RWPE2 (cell line): ENCODE measurements at regions not wholly inside any gene's neighbourhood (a gene's known extent, or its start where the extent isn't known, plus 50 kb on each side); places are given as distances from the start of the nearest gene placed in this dataset.

Source experiments
- ATAC-seq: fragments of 200-7000 bp; cut with Tn5 transposase; 3 replicates; pipeline ENCODE4 v1.9.1; 2021; ENCODE audit warnings: low read depth
- DNase-seq: peaks from one replicate; pipeline ENCODE4 v3.0.0-alpha.2; 2020; ENCODE audit warnings: low spot score
- H3K27ac ChIP-seq: fragments of 450-650 bp; 2 replicates; pipeline ENCODE4 v1.5.1; 2017; ENCODE audit warnings: mild to moderate bottlenecking; ENCODE audit not compliant: poor library complexity, severe bottlenecking
- H3K27me3 ChIP-seq: fragments of 250-450 bp; sonication (Bioruptor Pico); 2 replicates; pipeline ENCODE4 v1.5.1; 2021; ENCODE audit warnings: mild to moderate bottlenecking, moderate library complexity; ENCODE audit not compliant: insufficient read depth, poor library complexity, severe bottlenecking
- H3K36me3 ChIP-seq: fragments of 250-450 bp; sonication (Bioruptor Pico); 2 replicates; pipeline ENCODE4 v1.5.1; 2020; ENCODE audit warnings: low read depth, mild to moderate bottlenecking, moderate library complexity
- H3K4me1 ChIP-seq: fragments of 250-450 bp; sonication (Bioruptor Pico); 2 replicates; pipeline ENCODE4 v1.5.1; 2021; ENCODE audit warnings: mild to moderate bottlenecking, moderate library complexity; ENCODE audit not compliant: insufficient read depth, poor library complexity, severe bottlenecking
- H3K4me3 ChIP-seq: fragments of 250-450 bp; sonication (Bioruptor Pico); 2 replicates; pipeline ENCODE4 v1.5.1; 2021; ENCODE audit warnings: mild to moderate bottlenecking, moderate library complexity; ENCODE audit not compliant: severe bottlenecking
- H3K9me3 ChIP-seq: fragments of 250-450 bp; sonication (Bioruptor Pico); 2 replicates; pipeline ENCODE4 v1.5.1; 2021; ENCODE audit warnings: mild to moderate bottlenecking, moderate library complexity; ENCODE audit not compliant: severe bottlenecking
- CTCF ChIP-seq: fragments of 450-650 bp; IDR thresholded peaks from one replicate; pipeline ENCODE4 v1.5.1; 2017; ENCODE audit warnings: mild to moderate bottlenecking, moderate library complexity; ENCODE audit not compliant: poor library complexity, severe bottlenecking

- Histone ChIP-seq H3K27me3 (no peaks in the 10 kb centered on the region), H3K27ac (no peak overlapping the region), H3K9me3 (no peaks in the 10 kb centered on the region), H3K4me3 (no peak overlapping the region), H3K36me3 (no peaks in the 10 kb centered on the region), H3K4me1 (no peaks in the 10 kb centered on the region)
- ATAC-seq (no peak), DNase-seq (no peak)
- no peak for TF ChIP-seq CTCF
Observed at GRCh38 chr9:119020284-119020683, 349.0 kb downstream of the BRINP1 start.

- Histone ChIP-seq H3K27me3 (no peaks in the 10 kb centered on the region), H3K27ac (no peak overlapping the region), H3K9me3 (no peaks in the 10 kb centered on the region), H3K4me1 (no peaks in the 10 kb centered on the region), H3K4me3 (no peak overlapping the region), H3K36me3 (no peaks in the 10 kb centered on the region)
- TF ChIP-seq CTCF = no peak
- DNase-seq (no peak), ATAC-seq (no peak)
Observed at GRCh38 chr9:119020730-119021333, 348.4 kb downstream of the BRINP1 start.

DNA sequence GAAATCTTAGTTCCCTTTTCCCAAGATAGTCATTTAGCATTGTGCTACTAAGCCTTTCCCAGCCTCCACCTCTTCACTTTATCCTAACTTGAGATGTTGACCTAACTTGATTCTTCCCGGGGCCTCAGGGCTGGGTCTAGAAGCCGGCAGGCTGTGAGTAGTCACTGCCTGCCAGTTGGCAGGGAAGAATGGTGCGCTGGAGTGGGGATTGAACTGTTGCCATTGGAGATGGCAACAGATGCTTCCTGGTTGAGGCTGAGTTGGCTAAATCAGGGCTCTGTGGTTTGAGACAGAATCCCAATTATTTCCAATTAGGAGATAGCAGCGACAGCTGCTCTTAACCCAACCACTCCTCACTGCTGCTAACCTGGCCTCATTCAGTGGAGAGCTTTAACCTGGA, 343.1 kb downstream of the BRINP1 start:
- no peaks in the 10 kb centered on the region for H3K27me3 ChIP-seq
- no peaks in the 10 kb centered on the region for H3K36me3 ChIP-seq
- no peak overlapping the region for H3K27ac ChIP-seq
- no peaks in the 10 kb centered on the region for H3K4me1 ChIP-seq
- no peak overlapping the region for H3K4me3 ChIP-seq
- no peak for ATAC-seq
- no peak for DNase-seq
- no peak for TF ChIP-seq CTCF
- no peaks in the 10 kb centered on the region for H3K9me3 ChIP-seq

DNA sequence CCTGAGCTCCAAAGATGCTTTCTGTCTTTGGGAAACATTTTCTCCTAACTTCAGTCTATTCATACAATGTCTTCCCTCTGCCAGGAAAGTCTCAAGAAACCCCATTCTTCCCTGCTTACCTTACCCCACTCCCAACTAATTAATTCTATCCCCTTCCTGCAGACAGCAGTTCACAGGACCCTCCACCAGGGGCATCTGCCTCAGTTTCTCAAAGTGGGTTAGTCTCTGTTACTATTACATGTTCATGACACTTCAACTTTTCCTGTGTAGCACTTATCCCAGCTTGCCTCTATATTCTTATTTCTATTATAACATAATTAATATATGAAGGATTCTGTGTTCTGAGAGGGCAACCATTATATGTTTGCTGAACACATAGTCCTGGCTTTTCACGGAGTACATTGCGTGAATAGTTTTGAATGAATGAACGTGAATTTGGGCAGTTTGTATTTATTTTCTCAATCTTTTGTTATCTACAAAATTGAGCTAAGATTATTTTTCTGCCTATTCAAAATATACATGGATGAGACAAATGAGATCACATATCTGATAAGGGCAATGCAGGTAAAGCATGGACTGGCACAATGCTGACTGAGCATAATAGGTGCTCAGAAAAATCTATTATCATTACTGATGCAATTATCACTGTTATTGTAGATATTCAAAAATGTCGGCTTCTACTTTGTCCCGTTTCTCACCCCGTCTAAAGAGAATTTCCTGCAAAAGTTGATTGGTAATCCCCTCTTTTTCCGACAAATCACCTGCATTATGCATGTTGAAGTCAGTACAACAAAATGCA, 341.1 kb downstream of the BRINP1 start:
- H3K36me3 ChIP-seq = no peaks in the 10 kb centered on the region
- DNase-seq = no peak
- ATAC-seq = no peak
- no peaks in the 10 kb centered on the region for H3K9me3 ChIP-seq
- no peak overlapping the region for H3K4me3 ChIP-seq
- TF ChIP-seq CTCF = no peak
- no peaks in the 10 kb centered on the region for H3K4me1 ChIP-seq
- no peak overlapping the region for H3K27ac ChIP-seq
- no peaks in the 10 kb centered on the region for H3K27me3 ChIP-seq

DNA sequence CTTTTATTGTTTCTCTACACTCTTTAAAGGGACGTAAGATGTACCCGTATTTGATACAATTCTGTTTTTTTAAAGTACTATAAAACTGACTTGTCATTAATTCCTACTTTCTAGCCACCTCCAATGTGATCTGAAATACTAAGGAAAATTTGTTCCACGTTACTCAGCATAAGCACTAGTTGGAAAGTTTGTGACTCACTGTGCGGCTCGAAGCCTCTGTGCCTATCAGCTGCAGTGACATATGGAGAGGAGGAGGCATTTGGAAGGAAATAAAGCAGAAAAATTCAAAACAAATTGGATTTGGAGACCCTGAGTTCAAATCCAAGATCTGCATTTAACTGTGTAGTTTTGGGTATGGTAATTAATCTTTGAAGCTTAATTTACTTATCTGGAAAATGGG, 339.3 kb downstream of the BRINP1 start:
- TF ChIP-seq CTCF = no peak
- no peak for DNase-seq
- Histone ChIP-seq H3K4me3 (no peak overlapping the region), H3K36me3 (no peaks in the 10 kb centered on the region), H3K27me3 (no peaks in the 10 kb centered on the region), H3K27ac (no peak overlapping the region), H3K9me3 (peaks cover 2% of the 10 kb centered on the region), H3K4me1 (no peaks in the 10 kb centered on the region)
- no peak for ATAC-seq
